ENCODE measurements at regions not wholly inside any gene's neighbourhood (a gene's known extent, or its start where the extent isn't known, plus 50 kb on each side); places are given as distances from the start of the nearest gene placed in this dataset.

DNA sequence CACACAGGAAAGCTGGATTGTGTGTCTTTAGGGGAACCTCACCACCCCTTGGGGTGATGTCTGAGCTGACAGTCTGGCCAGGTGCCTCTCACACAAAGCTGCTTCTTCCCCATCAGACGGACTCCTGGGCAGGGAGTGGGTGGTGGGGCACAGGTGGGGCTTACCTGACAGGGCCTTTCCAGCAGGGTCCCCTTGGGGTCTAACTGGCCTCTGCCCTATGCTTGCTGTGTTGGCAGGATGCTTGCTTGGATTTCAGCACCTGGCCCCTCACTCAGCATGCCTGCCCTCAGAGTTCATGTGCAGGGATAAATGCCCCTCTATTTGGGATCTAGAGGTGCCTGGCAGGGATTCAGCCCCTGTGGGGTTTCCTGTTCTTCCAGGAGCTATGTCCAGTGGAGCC is 496.9 kb upstream of the ZMIZ1 start:
- DNase-seq (ENCODE audit: low read depth in 4 of 4, low spot score in 1 of 4) = no peak

- DNase-seq (ENCODE audit: low read depth in 4 of 4, low spot score in 1 of 4) = no peak
These were observed 496.2 kb upstream of the ZMIZ1 start for GRCh38 chr10:78572565-78572964.

- no peak for DNase-seq (ENCODE audit: low read depth in 4 of 4, low spot score in 1 of 4)
These were observed 494.2 kb upstream of the ZMIZ1 start for GRCh38 chr10:78574547-78574946.

GRCh38 chr10:78575400-78575799 is 493.4 kb upstream of the ZMIZ1 start:
- DNase-seq (ENCODE audit: low read depth in 4 of 4, low spot score in 1 of 4) = no peak

GRCh38 chr10:78576276-78576675 is 492.5 kb upstream of the ZMIZ1 start:
- no peak for DNase-seq (ENCODE audit: low read depth in 4 of 4, low spot score in 1 of 4)

DNA sequence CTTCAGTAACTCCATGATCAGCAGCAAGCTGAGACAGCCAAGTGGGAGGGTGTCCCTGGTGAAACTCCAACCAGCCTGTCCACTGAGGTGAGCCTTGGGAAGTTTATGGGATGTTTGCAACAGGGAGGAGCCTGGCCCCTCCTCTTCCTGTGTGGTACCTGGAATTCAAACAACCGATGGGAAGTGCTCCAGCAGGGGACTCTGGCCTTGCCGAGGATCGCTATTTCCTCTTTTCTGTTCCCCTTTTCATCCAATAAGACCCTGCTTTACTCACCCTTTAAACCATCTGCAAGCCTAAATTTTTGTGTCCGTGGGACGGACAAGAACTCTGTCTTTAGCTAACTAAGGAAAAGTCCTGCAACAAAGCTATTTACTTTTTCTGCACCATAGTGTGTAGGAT is 491.1 kb upstream of the ZMIZ1 start:
- DNase-seq (ENCODE audit: low read depth in 4 of 4, low spot score in 1 of 4) = no peak

GRCh38 chr10:78578929-78579328 is 489.8 kb upstream of the ZMIZ1 start:
- peak in 3 of 4 experiments; percentile 9 to 64 (median 47) for DNase-seq (ENCODE audit: low read depth in 4 of 4, low spot score in 1 of 4)

DNA sequence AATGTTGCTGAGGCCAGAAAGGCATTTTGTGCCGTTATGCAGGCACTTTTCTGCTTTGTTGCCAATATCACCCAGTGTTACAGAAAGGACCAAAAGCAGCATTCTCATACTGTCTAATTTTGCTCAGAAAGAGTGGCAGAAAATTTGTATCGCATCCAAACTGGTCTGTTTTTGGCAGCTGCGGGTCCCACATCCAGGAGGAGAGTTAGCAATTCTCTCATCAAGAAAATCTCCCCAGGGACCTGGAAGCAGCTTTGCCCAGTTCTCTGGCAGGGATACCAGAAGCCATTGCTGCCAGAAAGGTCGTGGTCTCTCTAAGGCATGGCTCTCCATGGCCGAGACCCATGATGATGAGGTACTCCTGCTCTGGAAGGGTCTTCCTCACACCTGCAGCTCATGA is 489.2 kb upstream of the ZMIZ1 start:
- no peak for DNase-seq (ENCODE audit: low read depth in 4 of 4, low spot score in 1 of 4)

DNA sequence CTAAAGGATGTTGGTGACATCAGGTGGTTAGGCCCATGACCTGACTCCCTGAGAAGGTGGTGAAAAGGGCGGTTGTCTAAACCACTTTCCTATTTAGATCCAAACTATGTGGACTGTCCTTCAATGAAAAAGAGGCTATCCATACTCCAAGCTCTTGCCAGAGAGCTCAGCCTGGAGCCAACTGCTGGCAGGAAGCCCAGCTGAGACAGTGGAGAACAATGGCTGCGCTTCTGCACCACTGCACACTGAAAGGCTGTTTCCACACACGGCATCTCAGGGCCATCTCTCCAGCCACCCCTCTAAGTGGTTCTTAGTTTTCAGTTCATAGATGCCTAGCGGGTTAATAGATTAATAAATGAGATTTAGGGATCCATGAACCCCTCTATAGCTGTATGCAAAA is 488.8 kb upstream of the ZMIZ1 start:
- DNase-seq (ENCODE audit: low read depth in 4 of 4, low spot score in 1 of 4) = no peak

- no peak for DNase-seq (ENCODE audit: low read depth in 4 of 4, low spot score in 1 of 4)
These were observed 487.6 kb upstream of the ZMIZ1 start for GRCh38 chr10:78581133-78581694.

DNA sequence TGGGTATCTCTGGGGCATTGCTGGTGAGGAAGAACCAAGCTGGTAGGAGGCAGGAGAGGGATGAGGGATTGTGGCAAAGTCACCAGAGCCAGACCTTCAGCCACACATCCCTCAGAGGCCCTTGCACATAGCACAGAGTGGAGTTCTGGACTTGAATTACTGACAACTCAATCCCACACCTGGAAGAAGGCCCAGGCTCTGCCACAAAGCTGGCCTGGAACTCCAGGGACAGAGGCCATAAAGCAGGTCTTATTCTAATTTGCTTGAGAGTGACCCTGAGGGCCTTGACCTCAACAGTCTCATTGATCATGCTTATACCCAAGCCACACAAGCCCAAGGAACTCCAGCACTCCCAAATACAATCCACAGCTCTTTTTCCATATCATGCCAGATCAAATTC is 486.2 kb upstream of the ZMIZ1 start:
- no peak for DNase-seq (ENCODE audit: low read depth in 4 of 4, low spot score in 1 of 4)

DNA sequence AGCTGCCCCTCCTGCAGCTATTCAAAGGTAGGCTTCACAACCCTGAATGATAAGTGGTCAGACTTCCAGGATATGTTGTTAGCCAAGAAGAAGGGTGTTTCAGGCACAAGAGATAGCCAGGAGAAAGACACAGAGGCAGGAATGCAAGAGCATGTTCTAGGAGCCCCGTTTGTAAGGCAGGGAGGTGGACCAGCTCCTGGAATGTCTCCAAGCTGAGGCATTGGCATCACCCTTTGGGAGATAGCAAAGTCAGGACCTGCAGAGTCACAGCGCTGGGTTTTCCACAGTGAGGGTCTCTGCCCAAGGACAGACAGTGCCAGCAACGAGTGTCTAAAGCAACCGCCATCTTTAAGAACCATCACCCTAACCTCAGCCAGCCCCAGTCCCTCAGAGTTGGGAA is 484.5 kb upstream of the ZMIZ1 start:
- no peak for DNase-seq (ENCODE audit: low read depth in 4 of 4, low spot score in 1 of 4)

DNA sequence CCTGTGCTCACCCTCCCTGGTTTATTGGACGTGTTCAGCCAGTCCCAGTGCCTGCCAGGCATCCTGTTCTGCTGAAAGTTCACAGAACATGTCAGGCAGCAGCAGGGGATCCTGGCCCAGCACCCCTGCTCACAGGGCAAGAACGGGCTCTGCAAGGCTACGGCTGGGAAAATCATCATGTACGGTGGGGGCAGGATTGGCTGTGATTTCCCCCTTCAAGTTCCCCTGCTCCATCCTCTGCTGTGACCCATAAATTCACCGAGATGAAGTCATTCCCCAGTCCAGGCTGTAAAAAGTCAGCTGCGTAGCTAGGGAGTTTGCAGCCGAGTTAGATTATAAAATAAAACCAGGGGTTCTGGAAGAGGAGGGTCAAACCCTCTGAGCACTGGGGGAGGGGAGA is 484.1 kb upstream of the ZMIZ1 start:
- no peak for DNase-seq (ENCODE audit: low read depth in 4 of 4, low spot score in 1 of 4)

DNA sequence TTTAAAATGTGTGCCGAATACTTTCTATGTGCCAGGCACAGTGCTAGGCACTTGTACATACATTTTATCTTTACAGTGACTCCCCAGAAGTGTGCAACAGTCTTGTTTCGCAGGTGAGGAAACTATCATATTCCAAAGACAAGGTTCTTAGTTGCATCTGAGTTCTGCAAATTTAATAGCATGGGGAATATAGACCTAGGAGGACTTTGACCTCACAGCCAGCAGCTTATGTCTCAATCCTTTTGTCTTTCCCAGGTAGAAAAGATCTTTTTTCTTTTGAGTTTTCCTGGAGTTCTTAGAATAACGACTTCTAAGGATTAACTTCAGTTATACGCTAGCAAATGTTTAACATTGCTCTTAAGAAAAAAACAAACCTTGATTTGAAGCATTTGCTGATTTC is 482.8 kb upstream of the ZMIZ1 start:
- no peak for DNase-seq (ENCODE audit: low read depth in 4 of 4, low spot score in 1 of 4)

DNA sequence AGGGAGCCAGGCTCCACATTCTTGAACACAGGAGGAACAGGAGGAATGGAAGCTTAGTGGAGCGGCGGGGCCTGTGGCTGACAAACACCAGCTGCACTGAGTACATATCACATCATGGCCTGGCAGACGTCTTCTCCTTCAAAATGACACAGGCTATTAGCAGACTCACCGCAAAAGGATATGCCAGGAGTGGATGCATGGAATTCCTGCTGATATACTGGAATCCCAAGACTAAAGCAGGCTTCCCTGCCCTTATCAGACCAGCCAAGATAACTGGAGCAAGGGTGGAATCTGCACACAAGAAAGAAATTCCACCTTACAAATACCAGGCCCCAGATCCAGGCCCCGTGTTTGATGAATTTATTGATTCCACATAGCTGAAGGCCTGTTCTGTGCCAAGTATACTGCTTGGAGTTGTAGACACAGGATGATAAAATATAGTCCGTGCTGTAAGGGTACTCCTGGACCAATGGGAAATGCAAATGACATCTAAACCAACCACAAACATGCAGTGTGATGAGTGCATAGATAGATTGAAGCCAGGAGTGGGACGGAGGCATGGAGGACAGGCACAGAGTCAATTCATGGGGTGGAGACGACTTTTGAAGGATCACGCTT is 480.5 kb upstream of the ZMIZ1 start:
- DNase-seq (ENCODE audit: low read depth in 4 of 4, low spot score in 1 of 4) = no peak

DNA sequence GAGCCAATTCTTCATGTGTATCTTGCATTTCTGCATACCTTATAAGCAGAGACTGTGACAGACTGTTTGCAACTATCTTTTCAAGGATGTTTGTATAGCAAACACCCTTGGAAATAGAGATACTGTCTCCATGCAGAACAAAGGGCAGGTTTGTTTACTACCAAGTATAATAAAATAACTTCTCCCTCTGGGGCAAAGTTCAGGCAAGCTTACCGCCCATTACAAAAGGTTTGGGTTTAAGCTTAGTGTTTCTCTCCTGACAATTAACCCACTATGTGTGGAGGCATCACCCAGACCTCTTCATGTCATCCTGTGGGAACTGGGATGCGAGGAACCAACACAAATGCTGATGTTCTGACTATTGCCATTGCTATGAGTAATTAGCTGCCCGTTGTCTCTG is 479.1 kb upstream of the ZMIZ1 start:
- DNase-seq (ENCODE audit: low read depth in 4 of 4, low spot score in 1 of 4) = no peak

- DNase-seq (ENCODE audit: low read depth in 4 of 4, low spot score in 1 of 4) = no peak
These were observed 477.7 kb upstream of the ZMIZ1 start for GRCh38 chr10:78591066-78591465.

DNA sequence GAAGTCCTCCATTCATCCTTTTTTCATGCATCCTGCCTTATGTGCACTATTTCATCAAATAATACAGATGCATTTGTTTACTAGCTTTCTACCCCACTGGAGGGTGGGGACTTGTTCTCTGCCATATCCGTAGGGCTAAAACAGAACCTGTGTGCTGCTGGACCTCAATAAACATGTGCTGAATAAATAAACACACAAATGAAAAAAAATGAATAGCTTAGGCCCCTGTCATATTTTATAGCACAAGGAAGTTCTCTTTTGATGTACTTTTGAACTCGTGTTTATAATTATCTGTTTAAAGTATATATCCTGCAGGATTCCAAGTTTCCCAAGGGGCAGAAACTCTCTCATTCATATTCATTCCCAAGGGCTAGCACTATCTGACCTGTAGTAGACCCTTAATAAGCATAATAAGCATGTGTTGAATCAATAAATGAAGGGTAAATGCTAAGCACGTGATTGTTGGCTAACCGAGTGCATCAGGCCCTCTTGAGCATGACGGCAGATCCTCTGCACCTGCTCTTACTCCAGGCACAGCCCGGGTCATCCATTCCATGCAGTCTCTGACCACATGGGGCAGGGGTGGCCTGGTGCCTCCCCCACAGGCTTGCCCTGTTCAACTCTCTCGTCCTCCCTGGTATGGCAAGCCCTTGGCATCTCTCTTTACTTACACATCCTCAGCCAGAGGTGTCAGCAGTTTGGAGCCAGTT is 474.1 kb upstream of the ZMIZ1 start:
- DNase-seq (ENCODE audit: low read depth in 4 of 4, low spot score in 1 of 4) = no peak

- DNase-seq (ENCODE audit: low read depth in 4 of 4, low spot score in 1 of 4) = no peak
These were observed 473.5 kb upstream of the ZMIZ1 start for GRCh38 chr10:78595269-78595619.

DNA sequence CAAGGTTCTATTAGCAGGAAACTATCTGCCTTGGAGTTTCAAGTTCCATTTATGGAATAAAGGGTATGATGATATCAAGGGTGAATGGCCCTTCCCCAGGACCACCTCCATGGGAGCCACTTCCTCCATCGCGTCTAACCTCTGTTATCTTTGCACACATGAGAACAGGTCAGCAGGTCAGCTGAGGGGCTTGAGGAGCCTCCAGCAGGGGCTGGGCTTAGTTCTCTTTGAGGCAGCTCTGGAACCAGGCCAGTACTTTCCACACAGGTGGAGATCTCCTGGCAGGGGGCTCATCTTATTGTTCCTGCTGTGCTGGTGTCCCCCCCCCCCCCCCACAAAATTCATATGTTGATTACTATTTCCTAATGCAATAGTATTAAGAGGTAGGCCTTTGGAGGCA is 472.2 kb upstream of the ZMIZ1 start:
- DNase-seq (ENCODE audit: low read depth in 4 of 4, low spot score in 1 of 4) = no peak

GRCh38 chr10:78597796-78598555 is 470.8 kb upstream of the ZMIZ1 start:
- DNase-seq (ENCODE audit: low read depth in 4 of 4, low spot score in 1 of 4) = no peak
